ENCODE measurements at regions not wholly inside any gene's neighbourhood (a gene's known extent, or its start where the extent isn't known, plus 50 kb on each side); places are given as distances from the start of the nearest gene placed in this dataset.

DNA sequence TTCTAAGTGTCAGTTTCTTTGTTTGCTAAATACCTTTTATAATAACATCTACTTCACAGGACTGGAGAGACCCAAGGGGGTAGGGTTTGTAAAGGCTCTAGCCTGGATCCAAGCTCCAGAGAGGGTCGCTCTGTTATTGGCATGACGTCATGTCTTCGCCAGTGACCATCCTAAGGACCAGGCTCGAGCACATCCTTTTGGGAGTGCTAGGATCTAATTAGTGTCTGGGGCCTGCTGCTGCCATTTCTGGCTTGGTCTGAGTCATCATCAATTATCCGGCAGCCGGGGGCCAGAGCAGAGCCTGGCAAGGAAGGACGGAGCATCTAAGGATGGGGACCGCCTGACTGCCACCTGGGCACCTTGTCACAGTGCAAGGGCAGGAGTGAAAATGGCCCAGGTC is 153.0 kb downstream of the NSG2 start:
- Mint-ChIP-seq H3K4me3 (no peak overlapping the region), H3K36me3 (no peaks in the 10 kb centered on the region), H3K9me3 (no peaks in the 10 kb centered on the region), H3K27ac (no peak overlapping the region), H3K4me1 (ENCODE audit: unreplicated experiment) (no peaks in the 10 kb centered on the region), H3K27me3 (peaks cover 3% of the 10 kb centered on the region)
- TF ChIP-seq, protein P1, sequence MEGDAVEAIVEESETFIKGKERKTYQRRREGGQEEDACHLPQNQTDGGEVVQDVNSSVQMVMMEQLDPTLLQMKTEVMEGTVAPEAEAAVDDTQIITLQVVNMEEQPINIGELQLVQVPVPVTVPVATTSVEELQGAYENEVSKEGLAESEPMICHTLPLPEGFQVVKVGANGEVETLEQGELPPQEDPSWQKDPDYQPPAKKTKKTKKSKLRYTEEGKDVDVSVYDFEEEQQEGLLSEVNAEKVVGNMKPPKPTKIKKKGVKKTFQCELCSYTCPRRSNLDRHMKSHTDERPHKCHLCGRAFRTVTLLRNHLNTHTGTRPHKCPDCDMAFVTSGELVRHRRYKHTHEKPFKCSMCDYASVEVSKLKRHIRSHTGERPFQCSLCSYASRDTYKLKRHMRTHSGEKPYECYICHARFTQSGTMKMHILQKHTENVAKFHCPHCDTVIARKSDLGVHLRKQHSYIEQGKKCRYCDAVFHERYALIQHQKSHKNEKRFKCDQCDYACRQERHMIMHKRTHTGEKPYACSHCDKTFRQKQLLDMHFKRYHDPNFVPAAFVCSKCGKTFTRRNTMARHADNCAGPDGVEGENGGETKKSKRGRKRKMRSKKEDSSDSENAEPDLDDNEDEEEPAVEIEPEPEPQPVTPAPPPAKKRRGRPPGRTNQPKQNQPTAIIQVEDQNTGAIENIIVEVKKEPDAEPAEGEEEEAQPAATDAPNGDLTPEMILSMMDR (conservative IDR thresholded peaks at IDR 0.05): no peak
- no peak for DNase-seq (ENCODE audit: extremely low spot score, unreplicated experiment)

DNA sequence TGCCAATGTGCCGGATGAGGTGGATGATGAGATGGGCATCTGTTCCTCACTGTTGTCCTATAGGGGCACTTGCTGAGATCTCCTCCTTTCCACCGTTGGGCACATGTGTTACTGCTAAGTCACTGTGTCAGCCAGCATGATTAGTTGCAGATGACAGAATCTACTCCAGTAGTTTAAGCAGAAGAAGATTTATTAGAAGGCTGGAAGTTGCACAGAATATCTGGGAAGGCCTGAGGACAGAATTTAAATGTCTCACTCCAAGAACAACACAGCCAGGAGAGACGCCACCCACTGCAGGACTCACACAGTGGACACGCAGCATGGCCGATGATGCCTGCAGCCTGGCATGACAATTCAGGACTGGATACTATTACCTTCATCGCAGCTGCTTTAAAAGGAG is 157.5 kb downstream of the NSG2 start:
- TF ChIP-seq, protein P1 (conservative IDR thresholded peaks at IDR 0.05): no peak
- Mint-ChIP-seq H3K9me3 (no peaks in the 10 kb centered on the region), H3K27me3 (peaks cover 4% of the 10 kb centered on the region), H3K27ac (no peak overlapping the region), H3K36me3 (no peaks in the 10 kb centered on the region), H3K4me3 (no peak overlapping the region), H3K4me1 (ENCODE audit: unreplicated experiment) (peaks cover 9% of the 10 kb centered on the region)
- no peak for DNase-seq (ENCODE audit: extremely low spot score, unreplicated experiment)

DNA sequence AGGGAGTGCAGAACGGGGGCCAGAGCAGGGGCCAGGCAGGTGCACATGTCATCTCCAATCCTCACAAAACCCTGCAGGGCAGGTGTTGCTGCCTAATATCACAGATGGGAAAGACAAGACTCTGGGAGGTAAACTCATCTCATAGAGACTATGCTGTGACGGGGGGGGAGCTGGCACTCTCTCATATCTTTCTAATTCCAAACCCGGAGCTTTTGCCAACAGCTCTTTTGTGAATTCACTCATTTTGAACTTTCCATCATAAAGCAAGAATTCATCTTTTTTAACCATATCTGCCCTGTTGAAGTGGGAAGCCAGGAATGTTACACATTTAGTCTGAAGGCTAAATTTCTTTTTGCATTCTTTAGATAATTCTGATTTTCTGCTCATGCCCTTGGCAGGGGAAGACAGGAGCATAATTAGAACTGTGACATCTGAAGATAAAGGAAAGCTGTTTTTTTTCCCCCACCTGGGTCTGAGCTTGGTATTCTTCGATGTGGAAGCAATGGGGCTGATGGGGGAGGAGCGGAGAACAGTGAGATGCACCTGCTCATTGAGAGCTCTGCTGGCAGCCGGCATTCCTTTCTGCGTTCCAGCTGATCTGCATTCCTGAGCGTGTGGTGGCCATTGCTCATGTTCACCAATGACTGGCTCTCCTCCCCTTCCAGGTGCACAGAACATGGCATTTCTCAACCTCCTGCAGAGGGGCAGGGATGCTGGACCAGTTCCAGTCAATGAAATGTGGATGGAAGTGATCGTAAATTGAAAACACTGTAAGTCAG is 159.2 kb downstream of the NSG2 start:
- no peaks in the 10 kb centered on the region for H3K36me3 Mint-ChIP-seq
- H3K4me1 Mint-ChIP-seq (ENCODE audit: unreplicated experiment): peaks cover 9% of the 10 kb centered on the region
- peak overlapping the region; percentile 49 for H3K27ac Mint-ChIP-seq
- H3K27me3 Mint-ChIP-seq: peaks cover 8% of the 10 kb centered on the region
- TF ChIP-seq, protein P1 (conservative IDR thresholded peaks at IDR 0.05): no peak
- H3K4me3 Mint-ChIP-seq: peak overlapping the region; percentile 27
- H3K9me3 Mint-ChIP-seq: no peaks in the 10 kb centered on the region
- DNase-seq (ENCODE audit: extremely low spot score, unreplicated experiment): no peak

DNA sequence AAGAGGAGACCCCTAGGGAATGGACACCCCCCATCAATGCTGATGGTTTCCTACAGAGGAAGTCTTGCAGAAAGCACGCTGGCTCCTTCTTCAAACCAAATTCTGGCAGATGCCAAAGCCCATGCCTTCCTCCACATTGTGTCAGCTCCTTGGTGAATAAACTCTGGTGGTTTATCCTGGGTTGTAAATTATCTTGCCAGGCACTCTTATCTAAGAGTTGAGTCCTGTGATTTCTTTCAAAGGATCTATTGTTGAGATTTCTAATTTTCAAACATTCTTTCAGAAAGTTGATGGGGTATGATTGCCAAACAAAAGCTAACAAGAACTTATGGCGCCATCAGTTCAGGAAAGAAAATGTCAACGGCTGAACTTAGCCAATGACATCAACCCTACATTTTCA is 160.4 kb downstream of the NSG2 start:
- TF ChIP-seq, protein P1 (conservative IDR thresholded peaks at IDR 0.05): no peak
- H3K36me3 Mint-ChIP-seq: no peaks in the 10 kb centered on the region
- H3K4me1 Mint-ChIP-seq (ENCODE audit: unreplicated experiment): peaks cover 9% of the 10 kb centered on the region
- no peak for DNase-seq (ENCODE audit: extremely low spot score, unreplicated experiment)
- H3K27ac Mint-ChIP-seq: no peak overlapping the region
- H3K27me3 Mint-ChIP-seq: peaks cover 18% of the 10 kb centered on the region
- no peak overlapping the region for H3K4me3 Mint-ChIP-seq
- H3K9me3 Mint-ChIP-seq: no peaks in the 10 kb centered on the region

DNA sequence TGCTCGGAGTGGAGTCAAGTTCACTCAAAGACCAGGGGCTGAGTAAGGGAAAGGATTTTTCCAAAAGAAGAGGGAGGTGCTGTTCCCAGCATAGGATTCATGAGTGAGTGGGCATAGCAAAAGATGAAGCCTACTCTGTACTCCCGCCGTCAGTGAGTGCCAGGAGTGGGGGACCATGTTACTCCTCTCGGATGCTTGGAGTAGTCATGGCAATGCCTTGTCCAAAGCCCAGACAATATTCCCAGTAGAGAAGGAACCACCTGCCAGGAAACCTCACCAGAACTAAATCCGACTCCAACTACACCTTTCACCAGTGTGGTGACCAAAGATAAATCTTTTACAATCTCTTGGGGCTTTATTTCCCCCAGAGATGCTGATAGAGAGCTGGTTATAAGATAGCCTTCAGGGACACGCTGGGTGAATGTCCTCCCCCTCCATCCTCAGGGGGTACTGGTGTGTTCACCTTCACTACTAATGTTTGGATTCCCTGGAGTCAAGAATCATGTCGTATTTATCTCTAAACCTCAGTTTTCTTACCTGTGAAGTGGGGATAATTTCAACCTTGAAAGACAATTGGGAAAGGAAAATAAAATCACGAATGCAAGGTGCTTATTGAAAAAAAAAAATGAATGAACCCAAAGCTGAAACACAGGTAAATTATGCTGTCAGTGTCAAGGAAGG is 165.2 kb downstream of the NSG2 start:
- Mint-ChIP-seq H3K4me1 (ENCODE audit: unreplicated experiment) (no peaks in the 10 kb centered on the region), H3K9me3 (no peaks in the 10 kb centered on the region), H3K36me3 (no peaks in the 10 kb centered on the region), H3K27ac (no peak overlapping the region), H3K27me3 (peaks cover 58% of the 10 kb centered on the region), H3K4me3 (no peak overlapping the region)
- no peak for DNase-seq (ENCODE audit: extremely low spot score, unreplicated experiment)
- TF ChIP-seq, protein P1 (conservative IDR thresholded peaks at IDR 0.05): no peak
